Stimulated activated CD4-positive, alpha-beta T cell treated with anti-CD3 and anti-CD28 coated beads, Interleukin-1b, Interleukin-23, amount 100 ng/mL, for 24 hours (primary cell): ENCODE measurements at regions not wholly inside any gene's neighbourhood (a gene's known extent, or its start where the extent isn't known, plus 50 kb on each side); places are given as distances from the start of the nearest gene placed in this dataset.
A peak's percentile ranks its signal among the peaks of the same experiment; 100 is the strongest.
"Not testable (repeated sequence)": the region's sequence is repeated elsewhere in the genome, so short reads cannot be mapped to it uniquely, and the experiment has no call there.

ENCODE experiments used
- DNase-seq, 4 experiments: peaks; one replicate each; pipeline ENCODE4 v3.0.0-alpha.2; 2020; ENCODE audit warnings: low read depth in 4 of 4, low spot score in 1 of 4

- no peak for DNase-seq
Observed at GRCh38 chr2:172284209-172284608, 143.2 kb upstream of the ITGA6 start.

GRCh38 chr2:172285010-172285621 lies 142.3 kb upstream of the ITGA6 start:
- no peak for DNase-seq

GRCh38 chr2:172285760-172286159 lies 141.6 kb upstream of the ITGA6 start:
- DNase-seq = no peak

GRCh38 chr2:172287190-172287589 lies 140.2 kb upstream of the ITGA6 start:
- DNase-seq = no peak

- DNase-seq = no peak
Observed at GRCh38 chr2:172287605-172288315, 139.6 kb upstream of the ITGA6 start.

GRCh38 chr2:172288603-172289002 lies 138.8 kb upstream of the ITGA6 start:
- peak in 2 of 4 experiments; percentile 5 to 14 for DNase-seq

- no peak for DNase-seq
Observed at GRCh38 chr2:172293952-172294351, 133.4 kb upstream of the ITGA6 start.

- DNase-seq = no peak
Observed at GRCh38 chr2:172294983-172295382, 132.4 kb upstream of the ITGA6 start.

GRCh38 chr2:172295677-172296076 lies 131.7 kb upstream of the ITGA6 start:
- no peak for DNase-seq

- no peak for DNase-seq
Observed at GRCh38 chr2:172296267-172297046, 130.9 kb upstream of the ITGA6 start.

GRCh38 chr2:172297531-172297930 lies 129.9 kb upstream of the ITGA6 start:
- DNase-seq = no peak

GRCh38 chr2:172297950-172298349 lies 129.4 kb upstream of the ITGA6 start:
- DNase-seq = no peak

- DNase-seq = no peak
Observed at GRCh38 chr2:172299741-172300140, 127.6 kb upstream of the ITGA6 start.

GRCh38 chr2:172300851-172301250 lies 126.5 kb upstream of the ITGA6 start:
- DNase-seq = no peak

GRCh38 chr2:172305066-172305465 lies 122.3 kb upstream of the ITGA6 start:
- DNase-seq = no peak

- no peak for DNase-seq
Observed at GRCh38 chr2:172307800-172308199, 119.6 kb upstream of the ITGA6 start.

GRCh38 chr2:172308253-172308935 lies 119.0 kb upstream of the ITGA6 start:
- no peak for DNase-seq

- no peak for DNase-seq
Observed at GRCh38 chr2:172311921-172312345, 115.5 kb upstream of the ITGA6 start.

- no peak for DNase-seq
Observed at GRCh38 chr2:172313715-172314341, 113.6 kb upstream of the ITGA6 start.

GRCh38 chr2:172315070-172315469 lies 112.3 kb upstream of the ITGA6 start:
- DNase-seq = not testable (repeated sequence)

- no peak for DNase-seq
Observed at GRCh38 chr2:172322049-172322448, 105.3 kb upstream of the ITGA6 start.
